SU-DHL-6 (cell line): ENCODE measurements at regions not wholly inside any gene's neighbourhood (a gene's known extent, or its start where the extent isn't known, plus 50 kb on each side); places are given as distances from the start of the nearest gene placed in this dataset.

Experiments used
- H2AFZ ChIP-seq: fragments of 200-600 bp; sonication (generic); 2 replicates; pipeline ENCODE4 v1.6.1; 2014; ENCODE audit warnings: low read depth, mild to moderate bottlenecking, moderate library complexity, mixed read lengths, antibody characterized with exemption, low read length; ENCODE audit not compliant: severe bottlenecking
- H3F3A ChIP-seq: fragments of 200-600 bp; shearing (Covaris generic); 2 replicates; pipeline ENCODE4 v1.6.0; 2016; ENCODE audit warnings: antibody characterized with exemption, mild to moderate bottlenecking; ENCODE audit not compliant: insufficient read depth
- H3K27ac ChIP-seq: fragments of 200-600 bp; sonication (generic); 2 replicates; pipeline ENCODE4 v1.5.1; 2016; ENCODE audit warnings: low read depth, mild to moderate bottlenecking, low read length, moderate library complexity, mixed read lengths
- H3K27me3 ChIP-seq: fragments of 200-600 bp; sonication (generic), shearing (Covaris generic); 2 replicates; pipeline ENCODE4 v1.6.0; 2014; ENCODE audit warnings: mild to moderate bottlenecking, low read length
- H3K36me3 ChIP-seq: fragments of 200-600 bp; sonication (generic); 2 replicates; pipeline ENCODE4 v1.6.1; 2014; ENCODE audit warnings: mild to moderate bottlenecking, low read length, mixed read lengths
- H3K4me2 ChIP-seq: fragments of 300-600, 200-600 bp; shearing (Covaris generic), sonication (generic); 2 replicates; pipeline ENCODE4 v1.6.0; 2014; ENCODE audit warnings: low read length, low read depth, mild to moderate bottlenecking; ENCODE audit not compliant: poor library complexity, severe bottlenecking
- H3K4me3 ChIP-seq: fragments of 200-600 bp; sonication (generic); 2 replicates; pipeline ENCODE4 v1.5.1; 2014; ENCODE audit warnings: antibody characterized with exemption, low read length, mild to moderate bottlenecking, mixed read lengths; ENCODE audit not compliant: insufficient read depth, poor library complexity, severe bottlenecking
- H3K79me2 ChIP-seq: fragments of 200-600 bp; sonication (generic); 2 replicates; pipeline ENCODE4 v1.6.1; 2014; ENCODE audit warnings: mild to moderate bottlenecking, low read length, moderate library complexity; ENCODE audit not compliant: insufficient read depth
- H3K9ac ChIP-seq: fragments of 200-600 bp; sonication (generic); 2 replicates; pipeline ENCODE4 v1.7.0; 2014; ENCODE audit warnings: mild to moderate bottlenecking, low read length
- H3K9me2 ChIP-seq: fragments of 200-600 bp; sonication (generic); replicated peaks from 2 replicates; pipeline ENCODE4 v1.6.1; 2014; ENCODE audit warnings: low read length; ENCODE audit not compliant: insufficient read depth
- H3K9me3 ChIP-seq: fragments of 200-600 bp; sonication (generic); 2 replicates; pipeline ENCODE4 v1.6.1; 2014; ENCODE audit warnings: low read length, mixed read lengths; ENCODE audit not compliant: insufficient read depth
- H4K20me1 ChIP-seq: fragments of 200-600 bp; sonication (generic); 2 replicates; pipeline ENCODE4 v1.6.1; 2014; ENCODE audit warnings: low read depth, mild to moderate bottlenecking, antibody characterized with exemption, low read length, moderate library complexity, mixed read lengths
- CTCF ChIP-seq: fragments of 200-600 bp; sonication (generic); IDR thresholded peaks from one replicate; pipeline ENCODE4 v1.5.1; 2017; ENCODE audit warnings: antibody characterized with exemption, mild to moderate bottlenecking, low read length, moderate library complexity; ENCODE audit not compliant: insufficient read depth, poor library complexity, severe bottlenecking
- EZH2phosphoT487 ChIP-seq: fragments of 200-600 bp; sonication (generic), shearing (Covaris generic); conservative IDR thresholded peaks from 2 replicates; pipeline ENCODE4 v1.6.1; 2018; ENCODE audit warnings: mild to moderate bottlenecking, antibody characterized with exemption, low read length, moderate library complexity, mixed read lengths

GRCh38 chr3:102192575-102192974 lies 242.2 kb upstream of the ZPLD1 start:
- H3K9me2 ChIP-seq = no peaks in the 10 kb centered on the region
- no peaks in the 10 kb centered on the region for H3K27me3 ChIP-seq
- no peak overlapping the region for H3K4me3 ChIP-seq
- H3K79me2 ChIP-seq = no peaks in the 10 kb centered on the region
- no peaks in the 10 kb centered on the region for H3F3A ChIP-seq
- no peaks in the 10 kb centered on the region for H4K20me1 ChIP-seq
- no peak overlapping the region for H3K4me2 ChIP-seq
- H3K36me3 ChIP-seq = no peaks in the 10 kb centered on the region
- no peak overlapping the region for H3K9ac ChIP-seq
- H3K27ac ChIP-seq = no peak overlapping the region
- H2AFZ ChIP-seq = no peak overlapping the region
- TF ChIP-seq EZH2phosphoT487 (no peak), CTCF (no peak)
- H3K9me3 ChIP-seq = no peaks in the 10 kb centered on the region

GRCh38 chr3:102193255-102193654 lies 241.6 kb upstream of the ZPLD1 start:
- no peaks in the 10 kb centered on the region for H3K79me2 ChIP-seq
- no peaks in the 10 kb centered on the region for H3K27me3 ChIP-seq
- no peak overlapping the region for H3K4me3 ChIP-seq
- H3F3A ChIP-seq = no peaks in the 10 kb centered on the region
- H3K9me2 ChIP-seq = no peaks in the 10 kb centered on the region
- H3K9me3 ChIP-seq = no peaks in the 10 kb centered on the region
- no peak overlapping the region for H3K4me2 ChIP-seq
- H2AFZ ChIP-seq = no peak overlapping the region
- no peaks in the 10 kb centered on the region for H3K36me3 ChIP-seq
- TF ChIP-seq CTCF (no peak), EZH2phosphoT487 (no peak)
- no peak overlapping the region for H3K27ac ChIP-seq
- H3K9ac ChIP-seq = no peak overlapping the region
- no peaks in the 10 kb centered on the region for H4K20me1 ChIP-seq

DNA sequence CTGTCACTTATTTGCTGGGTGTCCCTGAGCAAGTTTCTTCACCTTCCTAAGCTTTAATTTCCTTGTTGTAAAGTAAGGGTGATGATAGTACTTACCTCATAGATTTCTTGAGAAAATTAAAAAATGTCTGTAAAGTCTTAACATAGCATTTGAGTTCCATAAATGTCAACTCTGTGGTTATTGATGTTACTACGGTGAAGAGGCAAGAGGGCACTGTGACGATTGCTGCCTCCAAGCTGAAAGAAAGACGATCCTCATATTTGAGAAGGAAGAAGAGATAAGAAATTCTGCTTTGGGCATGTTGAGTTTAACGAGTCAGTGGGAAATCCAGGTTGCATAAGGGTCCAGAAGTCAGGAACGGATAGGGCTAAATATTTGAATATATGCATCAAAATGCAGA lies 240.8 kb upstream of the ZPLD1 start:
- no peak overlapping the region for H3K27ac ChIP-seq
- H3K27me3 ChIP-seq = no peaks in the 10 kb centered on the region
- no peak for TF ChIP-seq EZH2phosphoT487
- no peak for TF ChIP-seq CTCF
- no peaks in the 10 kb centered on the region for H3K9me2 ChIP-seq
- no peaks in the 10 kb centered on the region for H3K79me2 ChIP-seq
- H3K4me3 ChIP-seq = no peak overlapping the region
- H3K9me3 ChIP-seq = no peaks in the 10 kb centered on the region
- no peak overlapping the region for H3K9ac ChIP-seq
- no peaks in the 10 kb centered on the region for H3F3A ChIP-seq
- no peak overlapping the region for H2AFZ ChIP-seq
- H4K20me1 ChIP-seq = no peaks in the 10 kb centered on the region
- no peak overlapping the region for H3K4me2 ChIP-seq
- H3K36me3 ChIP-seq = no peaks in the 10 kb centered on the region

DNA sequence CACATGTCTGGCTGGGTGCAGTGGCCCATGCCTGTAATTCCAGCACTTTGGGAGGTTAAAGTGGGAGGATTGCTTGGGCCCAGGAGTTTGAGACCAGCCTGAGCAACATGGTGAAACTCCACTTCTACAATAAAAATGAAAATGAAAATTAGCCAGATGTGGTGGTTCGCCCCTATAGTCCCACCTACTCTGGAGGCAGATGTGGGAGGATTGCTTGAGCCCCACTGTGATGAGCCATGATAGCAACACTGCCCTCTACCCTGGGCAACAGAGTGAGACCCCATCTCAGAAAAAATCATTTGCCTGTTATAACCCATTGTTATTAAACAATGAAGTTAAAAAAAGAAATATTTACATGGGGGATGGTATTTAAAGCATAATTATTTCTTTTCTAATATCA lies 240.1 kb upstream of the ZPLD1 start:
- H3K9ac ChIP-seq = no peak overlapping the region
- H2AFZ ChIP-seq = no peak overlapping the region
- no peak overlapping the region for H3K27ac ChIP-seq
- no peaks in the 10 kb centered on the region for H3K27me3 ChIP-seq
- no peaks in the 10 kb centered on the region for H3F3A ChIP-seq
- H3K9me2 ChIP-seq = no peaks in the 10 kb centered on the region
- no peak overlapping the region for H3K4me2 ChIP-seq
- no peaks in the 10 kb centered on the region for H4K20me1 ChIP-seq
- no peaks in the 10 kb centered on the region for H3K9me3 ChIP-seq
- no peak overlapping the region for H3K4me3 ChIP-seq
- H3K79me2 ChIP-seq = no peaks in the 10 kb centered on the region
- no peak for TF ChIP-seq CTCF
- TF ChIP-seq EZH2phosphoT487 = no peak
- H3K36me3 ChIP-seq = no peaks in the 10 kb centered on the region
